ENCODE measurements at regions not wholly inside any gene's neighbourhood (a gene's known extent, or its start where the extent isn't known, plus 50 kb on each side); places are given as distances from the start of the nearest gene placed in this dataset.
"Not testable (repeated sequence)": the region's sequence is repeated elsewhere in the genome, so short reads cannot be mapped to it uniquely, and the experiment has no call there.

DNA sequence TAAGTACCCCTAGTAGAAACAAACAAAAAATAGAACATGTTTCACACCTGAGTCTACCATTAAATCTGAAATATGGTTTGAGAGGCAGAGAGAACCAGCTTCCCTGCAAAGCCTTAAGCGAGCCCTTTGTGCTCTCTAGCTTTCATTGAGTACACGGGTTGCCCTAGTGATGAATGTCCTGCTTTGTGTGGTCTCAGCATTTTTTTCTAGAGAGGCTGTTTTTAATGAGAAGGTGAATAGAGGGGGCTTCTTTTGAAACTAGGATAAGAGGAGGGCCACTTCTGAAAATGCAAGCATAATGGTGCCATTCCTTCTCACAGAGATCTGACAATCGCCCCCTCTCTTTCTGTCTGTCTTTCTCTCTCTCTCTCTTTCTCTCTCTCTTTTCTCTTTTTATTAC is 131.3 kb downstream of the MACIR start:
- DNase-seq: no peak
- Histone ChIP-seq H3K27ac (ENCODE audit: low read length) (no peak overlapping the region), H3K36me3 (ENCODE audit: control insufficient read depth, insufficient read depth, low read length) (no peaks in the 10 kb centered on the region), H3K4me3 (ENCODE audit: low read length) (no peak overlapping the region), H3K4me1 (ENCODE audit: control insufficient read depth, insufficient read depth, low read length) (no peaks in the 10 kb centered on the region), H3K9me3 (ENCODE audit: control insufficient read depth, low read depth, low read length) (no peaks in the 10 kb centered on the region), H3K27me3 (ENCODE audit: control insufficient read depth, insufficient read depth, low read length) (no peaks in the 10 kb centered on the region)
- WGBS (ENCODE audit: insufficient coverage, low lambda C conversion rate): 90% methylated on average over 2 of the region's 3 CpGs

DNA sequence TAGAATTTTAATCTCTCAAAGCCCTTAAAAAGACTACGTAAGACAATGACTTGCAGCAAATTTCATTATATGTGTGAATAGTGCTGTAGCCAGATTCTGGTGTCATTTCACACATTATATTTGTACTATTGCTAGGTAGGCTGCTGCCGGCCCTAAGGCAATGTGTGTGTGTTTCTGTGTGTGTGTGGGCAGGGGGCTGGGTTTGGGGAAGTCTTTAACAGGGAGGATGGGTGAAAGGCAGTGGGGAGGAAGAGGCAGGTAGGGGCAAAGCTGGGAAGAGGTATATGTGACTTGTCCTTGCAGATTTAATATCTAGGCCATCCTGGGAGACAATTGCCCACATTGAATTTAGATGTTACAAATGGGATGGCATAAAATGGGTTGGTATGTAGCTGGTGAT is 130.8 kb downstream of the MACIR start:
- no peaks in the 10 kb centered on the region for H3K4me1 ChIP-seq (ENCODE audit: control insufficient read depth, insufficient read depth, low read length)
- no peak for DNase-seq
- H3K36me3 ChIP-seq (ENCODE audit: control insufficient read depth, insufficient read depth, low read length): no peaks in the 10 kb centered on the region
- no peak overlapping the region for H3K4me3 ChIP-seq (ENCODE audit: low read length)
- no CpG with 5 or more reads among the region's 2 CpGs for WGBS (ENCODE audit: insufficient coverage, low lambda C conversion rate)
- no peaks in the 10 kb centered on the region for H3K9me3 ChIP-seq (ENCODE audit: control insufficient read depth, low read depth, low read length)
- H3K27me3 ChIP-seq (ENCODE audit: control insufficient read depth, insufficient read depth, low read length): no peaks in the 10 kb centered on the region
- H3K27ac ChIP-seq (ENCODE audit: low read length): no peak overlapping the region

DNA sequence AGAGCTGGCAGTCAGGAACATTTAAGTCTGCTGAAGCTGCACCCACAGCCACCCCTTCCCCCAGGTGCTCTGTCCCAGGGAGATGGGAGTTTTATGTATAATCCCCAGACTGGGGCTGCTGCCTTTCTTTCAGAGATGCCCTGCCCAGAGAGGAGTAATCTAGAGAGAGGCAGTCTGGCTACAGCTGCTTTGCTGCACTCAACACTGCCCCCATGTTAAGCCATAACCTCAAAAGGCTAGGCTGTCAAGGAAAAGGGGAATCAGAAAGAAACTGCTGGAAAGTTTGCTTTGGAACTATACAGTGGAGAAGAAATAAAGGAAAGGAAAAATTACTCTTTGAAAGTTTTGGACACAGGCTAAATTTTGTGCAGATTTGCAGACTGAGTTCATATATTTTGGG is 127.2 kb downstream of the MACIR start:
- Histone ChIP-seq H3K9me3 (ENCODE audit: control insufficient read depth, low read depth, low read length) (no peaks in the 10 kb centered on the region), H3K27ac (ENCODE audit: low read length) (no peak overlapping the region), H3K27me3 (ENCODE audit: control insufficient read depth, insufficient read depth, low read length) (no peaks in the 10 kb centered on the region), H3K4me1 (ENCODE audit: control insufficient read depth, insufficient read depth, low read length) (no peaks in the 10 kb centered on the region), H3K4me3 (ENCODE audit: low read length) (no peak overlapping the region), H3K36me3 (ENCODE audit: control insufficient read depth, insufficient read depth, low read length) (no peaks in the 10 kb centered on the region)
- no peak for DNase-seq

DNA sequence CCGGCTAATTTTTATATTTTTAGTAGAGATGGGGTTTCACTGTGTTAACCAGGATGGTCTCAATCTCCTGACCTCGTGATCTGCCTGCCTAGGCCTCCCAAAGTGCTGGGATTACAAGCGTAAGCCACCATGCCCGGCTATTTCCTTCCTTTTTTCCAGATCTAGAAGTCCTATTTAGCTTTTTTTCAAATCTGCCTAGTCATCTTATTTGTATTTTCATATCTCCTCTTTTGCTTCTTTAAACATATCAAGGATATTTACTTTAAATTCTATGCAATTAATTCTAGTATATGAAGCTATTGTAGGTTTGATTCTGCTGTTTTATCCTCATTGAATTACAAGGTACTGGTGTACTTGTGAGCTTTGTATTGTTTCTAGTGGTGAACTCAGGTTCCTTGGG is 119.1 kb downstream of the MACIR start:
- H3K27ac ChIP-seq (ENCODE audit: low read length); DNase-seq; H3K27me3 ChIP-seq (ENCODE audit: control insufficient read depth, insufficient read depth, low read length); H3K9me3 ChIP-seq (ENCODE audit: control insufficient read depth, low read depth, low read length); H3K4me3 ChIP-seq (ENCODE audit: low read length); H3K36me3 ChIP-seq (ENCODE audit: control insufficient read depth, insufficient read depth, low read length): not testable (repeated sequence)
- WGBS (ENCODE audit: insufficient coverage, low lambda C conversion rate): 92% methylated on average over 2 of the region's 4 CpGs
- peaks cover 32% of the 10 kb centered on the region for H3K4me1 ChIP-seq (ENCODE audit: control insufficient read depth, insufficient read depth, low read length)

DNA sequence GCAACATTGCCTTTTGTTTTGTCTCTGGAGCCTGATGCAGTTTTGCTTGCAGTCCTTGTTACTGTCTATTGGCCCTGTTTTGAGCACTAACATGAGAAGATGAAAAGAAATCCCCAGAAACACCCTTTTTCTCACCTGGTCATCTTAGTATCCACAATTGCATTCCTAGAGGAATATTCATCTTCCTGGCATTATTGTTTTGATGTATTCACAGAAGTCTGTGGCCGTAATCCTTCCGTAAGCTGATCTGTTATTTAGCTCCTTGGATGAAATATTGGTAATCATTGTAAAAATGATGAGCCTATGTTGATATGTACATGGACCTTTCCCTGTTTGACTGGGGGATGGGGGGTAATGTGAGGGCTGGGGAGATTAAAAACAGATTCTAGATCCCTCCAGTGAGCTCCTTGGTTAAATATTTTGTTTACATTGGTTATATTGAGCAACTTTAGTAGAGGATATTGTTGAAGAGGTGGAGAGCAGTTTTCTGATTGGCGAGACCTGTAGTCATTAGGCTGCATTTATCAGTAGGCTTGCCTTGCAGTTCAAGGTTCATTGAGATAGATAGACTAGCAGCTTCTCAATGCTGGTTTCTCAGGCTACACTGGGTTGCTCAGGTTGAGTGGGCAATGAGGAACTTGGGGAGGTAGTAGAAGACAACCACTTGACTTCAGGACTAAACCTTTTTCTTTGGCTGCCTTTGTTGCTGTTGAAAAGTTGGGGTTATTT is 117.5 kb downstream of the MACIR start:
- peak overlapping the region; percentile 67 for H3K27ac ChIP-seq (ENCODE audit: low read length)
- H3K9me3 ChIP-seq (ENCODE audit: control insufficient read depth, low read depth, low read length): no peaks in the 10 kb centered on the region
- H3K27me3 ChIP-seq (ENCODE audit: control insufficient read depth, insufficient read depth, low read length): no peaks in the 10 kb centered on the region
- DNase-seq: peak; percentile 64 to 89
- no peaks in the 10 kb centered on the region for H3K36me3 ChIP-seq (ENCODE audit: control insufficient read depth, insufficient read depth, low read length)
- H3K4me3 ChIP-seq (ENCODE audit: low read length): no peak overlapping the region
- peaks cover 33% of the 10 kb centered on the region for H3K4me1 ChIP-seq (ENCODE audit: control insufficient read depth, insufficient read depth, low read length)
- WGBS (ENCODE audit: insufficient coverage, low lambda C conversion rate): 10% methylated on average over 2 of the region's 3 CpGs

DNA sequence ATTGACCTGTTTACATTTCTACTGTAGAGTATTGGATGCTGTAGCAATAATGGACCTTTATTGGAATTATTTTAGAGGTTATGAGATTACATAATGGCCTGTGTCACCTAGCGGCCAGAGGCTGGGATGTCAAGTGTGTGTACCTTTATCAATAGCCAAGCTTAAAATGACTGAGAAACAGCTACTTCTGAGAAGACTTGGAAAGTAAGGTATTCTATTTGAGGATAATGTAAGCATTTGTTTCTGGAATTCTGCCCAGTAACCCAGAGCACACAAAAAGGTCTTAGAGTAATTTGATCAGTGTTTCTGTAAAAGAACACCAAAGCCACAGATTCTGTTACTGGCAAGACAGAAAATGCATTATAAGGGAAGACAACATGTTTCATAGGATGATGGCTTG is 116.8 kb downstream of the MACIR start:
- peak overlapping the region; percentile 67 for H3K27ac ChIP-seq (ENCODE audit: low read length)
- no peaks in the 10 kb centered on the region for H3K36me3 ChIP-seq (ENCODE audit: control insufficient read depth, insufficient read depth, low read length)
- H3K4me3 ChIP-seq (ENCODE audit: low read length): no peak overlapping the region
- H3K4me1 ChIP-seq (ENCODE audit: control insufficient read depth, insufficient read depth, low read length): peaks cover 35% of the 10 kb centered on the region
- no peaks in the 10 kb centered on the region for H3K27me3 ChIP-seq (ENCODE audit: control insufficient read depth, insufficient read depth, low read length)
- WGBS (ENCODE audit: insufficient coverage, low lambda C conversion rate): no CpG with 5 or more reads among the region's 1 CpG
- H3K9me3 ChIP-seq (ENCODE audit: control insufficient read depth, low read depth, low read length): no peaks in the 10 kb centered on the region
- no peak for DNase-seq

DNA sequence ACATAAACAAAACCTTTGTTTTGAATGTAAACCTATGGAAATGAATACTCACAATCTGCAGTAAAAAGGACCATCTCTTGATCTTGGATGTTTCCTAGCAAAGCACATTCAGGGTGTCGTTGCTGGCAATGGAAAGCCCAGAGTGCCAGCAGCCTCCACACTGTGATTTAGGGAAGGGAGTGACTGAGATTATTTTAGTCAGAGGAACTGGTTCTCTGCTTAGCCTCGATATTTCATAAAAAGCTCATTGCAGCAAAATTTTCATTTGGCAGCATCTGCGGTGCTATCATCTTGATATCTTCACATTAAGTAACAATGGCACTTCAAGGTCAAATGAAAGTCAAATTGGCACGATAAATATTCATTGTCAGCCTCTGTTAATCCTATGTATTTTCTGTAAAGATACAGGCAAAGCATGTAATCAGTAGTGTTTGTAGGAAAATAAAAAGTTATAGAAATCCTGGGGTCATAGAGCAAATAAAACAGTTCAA is 116.0 kb downstream of the MACIR start:
- H3K27ac ChIP-seq (ENCODE audit: low read length): peak overlapping the region; percentile 67
- no peaks in the 10 kb centered on the region for H3K36me3 ChIP-seq (ENCODE audit: control insufficient read depth, insufficient read depth, low read length)
- no peaks in the 10 kb centered on the region for H3K9me3 ChIP-seq (ENCODE audit: control insufficient read depth, low read depth, low read length)
- no peak for DNase-seq
- no peak overlapping the region for H3K4me3 ChIP-seq (ENCODE audit: low read length)
- no CpG with 5 or more reads among the region's 4 CpGs for WGBS (ENCODE audit: insufficient coverage, low lambda C conversion rate)
- H3K27me3 ChIP-seq (ENCODE audit: control insufficient read depth, insufficient read depth, low read length): no peaks in the 10 kb centered on the region
- H3K4me1 ChIP-seq (ENCODE audit: control insufficient read depth, insufficient read depth, low read length): peaks cover 35% of the 10 kb centered on the region

DNA sequence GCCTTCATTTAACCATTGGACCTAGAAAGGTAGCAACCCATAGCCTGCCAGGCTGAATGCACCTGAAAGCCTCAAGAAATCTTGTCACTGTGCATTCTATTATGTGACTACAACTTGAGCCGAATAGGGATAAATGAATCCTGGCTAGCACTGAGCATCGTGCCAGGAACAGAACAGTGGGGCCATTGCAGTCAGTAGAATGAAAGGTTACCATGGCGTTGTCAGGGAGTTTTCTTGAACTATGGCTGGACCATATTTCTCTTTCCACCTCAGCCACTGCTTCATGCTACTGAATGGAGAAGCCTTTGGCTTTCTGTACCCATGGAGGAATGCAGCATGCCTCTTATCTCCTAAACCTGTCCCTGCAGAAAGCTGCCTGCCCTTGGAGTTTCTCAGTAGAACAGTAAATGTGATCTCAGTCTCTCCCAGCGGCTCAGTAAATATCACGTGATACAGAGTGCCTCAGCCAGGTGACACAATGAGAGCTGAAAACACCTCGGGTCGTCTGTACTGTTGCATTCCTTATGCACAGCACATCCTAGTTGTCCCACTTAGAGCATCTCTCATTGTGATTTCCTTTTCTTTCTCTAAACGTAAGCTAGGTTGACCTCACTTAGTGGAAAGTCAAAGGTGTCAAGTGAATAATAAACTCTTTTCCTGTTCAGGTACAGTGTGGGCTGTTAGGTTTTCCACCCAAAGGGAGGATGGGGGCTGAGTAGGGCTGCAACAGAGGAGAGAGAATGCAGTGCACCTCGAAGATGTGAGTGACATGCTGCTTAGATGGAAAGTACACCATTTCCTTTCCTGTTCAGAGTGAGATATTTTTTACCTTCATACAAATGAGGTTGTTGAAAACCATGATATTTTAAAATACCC is 115.3 kb downstream of the MACIR start:
- peak; percentile 81 to 88 for DNase-seq
- Histone ChIP-seq H3K27me3 (ENCODE audit: control insufficient read depth, insufficient read depth, low read length) (no peaks in the 10 kb centered on the region), H3K4me3 (ENCODE audit: low read length) (no peak overlapping the region), H3K36me3 (ENCODE audit: control insufficient read depth, insufficient read depth, low read length) (no peaks in the 10 kb centered on the region), H3K9me3 (ENCODE audit: control insufficient read depth, low read depth, low read length) (no peaks in the 10 kb centered on the region), H3K4me1 (ENCODE audit: control insufficient read depth, insufficient read depth, low read length) (peaks cover 35% of the 10 kb centered on the region), H3K27ac (ENCODE audit: low read length) (peak overlapping the region; percentile 67)
- no CpG with 5 or more reads among the region's 9 CpGs for WGBS (ENCODE audit: insufficient coverage, low lambda C conversion rate)

DNA sequence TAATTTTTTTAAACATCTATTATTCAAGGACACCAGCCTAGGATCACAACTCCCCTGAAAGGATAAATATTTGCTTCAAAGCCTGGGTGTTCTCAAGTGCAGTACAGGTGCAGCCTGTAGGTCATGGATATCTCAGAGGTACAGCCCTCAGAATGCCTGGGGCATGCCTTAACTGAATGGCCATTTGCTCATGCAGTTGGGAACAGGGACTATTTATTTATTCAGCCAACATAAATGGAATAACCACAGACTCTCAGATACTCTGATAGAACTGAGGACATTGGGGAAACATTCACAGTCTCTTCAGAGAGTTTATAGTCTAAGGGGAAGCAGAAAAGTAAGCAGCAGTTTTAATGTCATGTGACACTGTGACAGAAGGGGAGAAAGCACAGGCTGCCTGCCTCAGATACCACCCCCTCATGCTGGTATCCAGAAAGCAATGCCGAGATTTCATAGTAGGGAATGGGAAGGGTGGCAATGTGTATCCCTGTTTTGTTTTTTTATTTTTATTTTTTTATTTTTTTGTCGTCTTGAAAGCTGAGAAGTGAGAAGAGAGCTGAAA is 112.6 kb downstream of the MACIR start:
- peaks cover 26% of the 10 kb centered on the region for H3K4me1 ChIP-seq (ENCODE audit: control insufficient read depth, insufficient read depth, low read length)
- no peak overlapping the region for H3K27ac ChIP-seq (ENCODE audit: low read length)
- H3K4me3 ChIP-seq (ENCODE audit: low read length): no peak overlapping the region
- WGBS (ENCODE audit: insufficient coverage, low lambda C conversion rate): 75% methylated on average over 2 of the region's 2 CpGs
- H3K9me3 ChIP-seq (ENCODE audit: control insufficient read depth, low read depth, low read length): no peaks in the 10 kb centered on the region
- DNase-seq: no peak
- H3K27me3 ChIP-seq (ENCODE audit: control insufficient read depth, insufficient read depth, low read length): no peaks in the 10 kb centered on the region
- H3K36me3 ChIP-seq (ENCODE audit: control insufficient read depth, insufficient read depth, low read length): no peaks in the 10 kb centered on the region

Data from large intestine (tissue), 3 donors.